T-helper 1 cell treated with Interleukin-12 subunit alpha and Interleukin-12 subunit beta and Interleukin-4 antibody, amounts not matched to agents 30 ng/mL and 1 ng/mL, for 36 hours (primary cell): ENCODE measurements at regions not wholly inside any gene's neighbourhood (a gene's known extent, or its start where the extent isn't known, plus 50 kb on each side); places are given as distances from the start of the nearest gene placed in this dataset.

Source experiments
- intact Hi-C: fragments of 100-400 bp; cut with micrococcal nuclease; formaldehyde crosslinking; loops from one replicate; pipeline ENCODE4 v1.15.1; 2024

DNA sequence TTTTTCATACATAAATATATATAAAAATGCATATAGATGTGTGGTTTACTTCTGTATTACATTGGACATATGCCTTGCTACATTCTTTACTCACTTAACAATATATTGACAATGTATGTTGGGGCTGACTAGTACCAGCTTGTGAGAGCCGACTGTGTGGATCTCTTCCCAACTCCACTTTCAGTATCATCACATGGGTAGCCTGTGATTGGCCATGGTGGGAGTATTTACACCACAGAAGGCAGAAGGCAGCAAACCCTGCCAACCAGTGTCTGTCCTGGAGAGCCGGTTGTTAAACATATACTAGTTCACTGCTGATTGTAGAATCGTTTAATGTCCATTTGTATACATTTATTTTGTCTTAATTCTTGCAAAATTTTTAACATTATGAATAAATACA lies 638.7 kb downstream of the DHX35 start:
- intact Hi-C loops = loop anchor here (5.0 kb wide), 1 partner anchor 881 kb away; no protein-coding TSS in a partner anchor

DNA sequence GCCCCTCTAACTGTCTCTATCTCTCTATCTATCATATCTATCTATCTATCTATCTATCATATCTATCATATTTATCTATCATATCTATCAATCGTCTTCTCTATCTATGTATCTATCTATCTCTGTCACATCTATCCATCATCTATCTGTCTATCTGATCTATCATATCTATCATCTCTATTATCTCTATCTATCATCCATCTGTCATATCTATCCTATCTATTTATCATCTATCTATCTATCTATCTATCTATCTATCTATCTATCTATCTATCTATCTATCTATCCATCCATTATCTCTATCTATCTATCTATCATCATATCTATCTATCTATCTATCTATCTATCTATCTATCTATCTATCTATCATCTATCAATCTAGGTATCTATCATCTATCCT lies 638.0 kb downstream of the DHX35 start:
- intact Hi-C loops = loop anchor here (5.0 kb wide), 1 partner anchor 882 kb away; no protein-coding TSS in a partner anchor

DNA sequence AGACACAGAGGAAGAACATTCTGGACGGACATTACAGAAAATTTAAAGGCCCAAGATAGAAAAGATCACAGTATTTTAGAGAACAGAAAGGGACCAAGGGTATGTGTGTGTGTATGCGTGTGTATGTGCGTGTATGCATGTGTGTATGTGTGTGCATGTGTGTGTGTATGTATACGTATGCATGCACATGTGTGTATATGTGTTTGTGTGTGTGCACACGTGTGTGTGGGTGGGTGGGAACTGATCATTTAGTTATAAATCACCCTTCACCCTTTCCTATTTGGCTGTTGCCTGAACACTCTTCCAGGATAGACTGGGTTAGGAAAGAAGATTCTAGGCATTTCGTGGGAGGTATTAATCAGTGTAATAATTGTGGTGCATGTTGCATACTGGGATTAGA lies 634.4 kb downstream of the DHX35 start:
- intact Hi-C loops = no loop called here

DNA sequence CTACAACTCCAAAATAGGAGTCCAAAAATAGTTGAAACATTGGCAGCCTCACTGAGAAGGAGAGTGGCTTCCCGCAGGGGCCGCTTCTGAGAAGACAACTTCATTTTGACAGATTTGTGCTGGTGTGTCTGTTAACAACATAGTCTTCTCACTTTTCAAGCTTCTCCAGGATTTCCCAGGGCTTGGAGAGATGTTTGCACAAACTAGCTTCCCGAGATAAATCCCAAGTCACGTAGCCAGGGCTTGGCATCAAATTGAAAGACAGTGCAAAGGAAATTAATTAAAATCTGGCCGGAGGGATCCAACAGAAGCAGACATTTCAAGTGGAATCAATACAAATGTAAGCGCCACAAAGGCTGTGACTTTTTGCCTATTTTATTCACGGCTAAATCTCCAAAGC lies 630.2 kb downstream of the DHX35 start:
- intact Hi-C loops = no loop called here

DNA sequence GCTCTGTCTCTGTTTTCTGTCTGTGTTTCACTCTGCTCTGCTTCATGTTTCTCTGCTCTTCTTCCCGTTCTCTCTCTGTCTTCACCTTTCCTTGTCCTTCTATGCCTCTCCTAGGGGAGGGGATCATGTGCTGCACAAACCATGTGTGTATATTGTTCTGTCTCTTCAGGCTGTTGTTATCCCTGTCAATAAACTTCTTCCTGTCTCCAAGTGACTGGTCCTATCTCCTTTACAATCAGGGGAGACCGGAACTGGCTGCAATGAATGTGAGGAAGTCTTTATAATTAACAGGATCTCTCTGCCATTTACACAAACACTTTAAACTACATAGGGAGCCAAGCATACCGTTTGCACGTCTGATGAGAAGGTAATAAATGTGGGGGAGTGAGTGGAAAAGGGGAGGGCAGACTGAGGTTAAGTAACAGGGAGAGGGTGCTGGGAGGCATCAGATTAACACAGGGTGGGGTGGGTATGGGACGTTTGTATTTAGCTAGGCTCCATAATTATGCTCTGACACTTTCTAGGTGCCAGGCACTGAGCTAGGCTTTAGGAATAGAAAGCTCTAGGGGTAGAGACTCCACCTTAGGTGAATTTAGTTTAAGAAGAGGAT lies 626.1 kb downstream of the DHX35 start:
- intact Hi-C loops = no loop called here

DNA sequence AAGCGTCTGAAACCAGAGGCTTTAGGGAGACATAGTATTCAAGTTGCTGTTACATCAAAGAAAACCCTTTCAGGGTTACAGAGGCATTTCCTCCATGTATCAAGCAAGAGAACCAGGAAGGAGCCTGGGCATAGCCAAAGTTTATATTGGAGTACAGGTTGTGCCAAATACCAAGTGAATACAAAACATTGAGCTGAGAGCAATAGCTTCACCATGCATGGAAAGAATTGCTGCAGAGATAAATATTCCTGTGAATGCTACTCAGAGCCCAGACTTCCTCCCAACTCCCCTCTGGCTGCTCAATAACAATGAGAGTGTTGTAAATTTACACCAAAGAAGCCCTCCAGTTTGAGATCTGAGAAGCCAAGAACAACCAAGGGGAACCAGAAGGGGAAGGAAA lies 618.9 kb downstream of the DHX35 start:
- intact Hi-C loops = no loop called here

DNA sequence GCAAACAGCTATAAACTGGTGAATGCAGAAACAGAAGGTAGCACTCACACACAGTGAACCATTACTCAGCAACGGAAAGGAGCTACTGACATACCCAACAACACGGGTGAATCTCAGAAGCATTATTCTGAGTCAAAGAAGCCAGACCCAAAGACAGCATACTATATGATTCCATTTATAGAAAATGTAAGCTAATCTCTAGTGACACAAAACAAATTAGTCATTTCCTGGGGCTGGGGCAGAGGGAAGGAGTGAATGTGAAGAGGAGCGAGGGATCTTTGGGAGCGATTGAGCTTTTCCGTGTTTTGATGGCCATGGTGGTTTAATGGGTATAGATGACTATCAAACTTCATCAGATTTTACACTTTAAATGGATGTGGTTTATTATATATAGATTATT lies 614.6 kb downstream of the DHX35 start:
- intact Hi-C loops = no loop called here

DNA sequence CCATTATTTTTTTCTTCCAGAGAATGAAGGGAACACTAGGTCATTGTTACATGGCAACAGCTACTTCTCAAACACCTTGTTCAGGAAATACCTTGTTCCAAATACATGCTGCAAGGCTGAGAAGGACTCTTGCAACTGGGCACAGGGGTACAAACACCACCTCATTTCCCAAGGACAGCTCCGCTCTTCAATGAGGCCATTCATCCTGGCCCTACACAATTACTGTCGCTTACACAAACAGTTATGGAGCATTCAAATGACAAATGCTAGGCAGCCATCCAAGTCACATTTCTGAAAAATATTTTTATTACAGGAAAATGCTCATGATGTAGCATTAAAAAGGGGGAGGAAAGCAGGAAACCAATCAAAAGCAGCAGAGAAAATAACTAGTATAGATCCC lies 611.9 kb downstream of the DHX35 start:
- intact Hi-C loops = no loop called here

DNA sequence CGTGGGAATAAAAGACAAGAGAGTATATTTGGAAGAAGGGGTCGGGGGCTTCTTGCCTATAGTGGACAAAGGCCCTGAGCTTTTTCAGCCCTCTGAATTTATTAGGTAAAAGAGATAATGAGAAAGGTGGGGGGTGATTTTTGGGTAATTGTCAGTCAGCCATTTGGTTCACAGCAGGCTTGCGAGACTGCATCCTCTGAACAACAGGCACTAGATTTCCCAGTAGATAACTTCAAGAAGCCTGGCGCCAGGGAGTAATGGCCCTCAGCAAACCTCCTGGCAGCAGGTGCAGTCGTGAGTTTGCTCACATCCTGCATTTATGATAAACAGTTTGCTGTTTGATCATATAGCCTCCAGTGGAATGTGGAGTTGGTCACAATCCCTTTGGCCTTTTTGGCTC lies 609.0 kb downstream of the DHX35 start:
- intact Hi-C loops = no loop called here

DNA sequence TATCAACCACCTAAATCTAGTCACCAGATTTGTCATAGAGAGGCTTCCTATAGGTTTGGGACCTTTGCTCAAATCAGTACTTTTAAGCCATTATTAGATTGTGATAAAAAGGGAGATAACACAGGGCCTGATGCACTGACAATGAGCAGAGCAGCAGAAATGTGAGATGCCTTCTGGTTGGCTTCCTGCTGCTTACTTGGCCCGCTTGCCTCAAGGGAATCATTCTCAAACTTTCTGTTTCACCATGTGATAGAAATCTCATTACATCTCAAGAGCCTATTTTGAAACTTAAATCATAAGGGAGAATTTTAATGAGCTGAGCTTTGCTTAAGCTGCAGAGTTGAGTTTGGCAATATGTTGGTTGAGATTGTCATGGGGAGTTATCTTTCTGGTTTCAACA lies 606.0 kb downstream of the DHX35 start:
- intact Hi-C loops = no loop called here

DNA sequence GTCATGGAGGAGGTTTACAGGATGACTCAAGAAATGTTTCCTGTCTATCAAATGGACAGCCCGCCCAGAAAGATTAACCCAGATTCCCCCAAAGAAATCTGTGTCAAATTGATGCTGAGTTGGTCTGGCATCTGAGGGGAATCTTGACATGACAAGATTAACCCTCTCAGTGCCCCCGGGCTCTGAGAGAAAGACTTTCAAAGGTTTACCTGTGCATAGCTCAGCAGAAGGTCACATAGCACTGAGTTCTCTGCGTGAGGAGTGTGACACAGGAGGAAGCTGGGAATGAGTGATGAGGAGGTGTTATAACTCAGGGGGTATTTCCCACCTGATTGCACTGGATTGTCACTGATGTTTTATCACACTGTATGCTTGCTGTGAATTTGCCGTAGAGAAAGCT lies 601.2 kb downstream of the DHX35 start:
- intact Hi-C loops = no loop called here

DNA sequence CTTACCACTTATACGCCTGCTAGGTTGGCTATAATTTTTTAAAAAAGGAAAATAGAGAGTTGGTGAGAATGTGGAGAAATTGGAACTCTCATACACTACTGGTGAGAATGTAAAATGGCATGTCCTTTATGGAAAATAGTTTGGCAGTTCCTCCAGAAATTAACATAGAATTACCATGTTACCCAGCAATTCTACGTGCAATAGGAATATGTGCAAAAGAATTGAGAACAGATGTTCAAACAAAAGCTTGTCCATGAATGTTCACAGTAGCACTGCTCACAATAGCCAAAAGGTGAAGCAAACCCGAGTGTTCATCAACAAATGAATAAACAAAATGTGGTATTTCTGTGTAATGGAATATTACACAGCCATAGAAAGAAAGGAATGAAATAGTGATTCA lies 592.2 kb downstream of the DHX35 start:
- intact Hi-C loops = no loop called here

DNA sequence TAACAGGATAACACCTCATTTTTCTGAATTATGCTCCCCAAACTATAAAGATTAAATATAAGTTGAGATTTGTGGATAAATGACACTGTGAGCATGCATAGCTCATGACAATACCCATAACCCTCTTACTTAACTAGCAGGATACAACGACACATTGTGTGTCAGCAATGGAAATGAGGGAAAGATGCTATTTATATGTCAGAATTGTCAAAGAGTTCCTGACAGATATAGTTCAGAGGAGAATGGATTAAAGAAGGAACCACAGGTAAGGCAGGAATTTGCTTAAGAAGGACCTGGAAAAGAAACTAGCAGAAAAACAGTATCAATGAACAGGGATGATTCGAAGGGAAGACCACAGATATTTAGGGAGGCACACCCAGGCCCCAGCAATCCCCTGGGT lies 591.0 kb downstream of the DHX35 start:
- intact Hi-C loops = no loop called here

DNA sequence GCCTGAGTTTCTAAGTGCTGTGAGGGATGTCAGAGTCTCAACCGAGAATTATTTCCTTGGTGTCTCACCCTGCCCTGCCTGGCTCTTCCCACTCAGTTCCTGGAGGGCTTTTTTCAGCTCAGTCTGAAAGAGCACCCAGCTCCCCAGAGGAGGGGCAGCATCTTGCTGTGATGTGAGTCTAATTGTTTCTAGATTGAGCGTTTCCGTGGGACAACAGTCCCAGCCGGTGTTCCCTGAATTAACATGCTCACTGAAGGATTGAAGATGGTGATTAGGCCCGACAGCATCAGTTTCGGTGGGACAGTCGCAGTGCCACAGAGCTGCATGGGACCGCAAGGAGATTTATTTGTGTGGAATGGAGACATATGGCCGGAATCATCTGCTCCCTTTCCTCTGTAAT lies 587.6 kb downstream of the DHX35 start:
- intact Hi-C loops = no loop called here

DNA sequence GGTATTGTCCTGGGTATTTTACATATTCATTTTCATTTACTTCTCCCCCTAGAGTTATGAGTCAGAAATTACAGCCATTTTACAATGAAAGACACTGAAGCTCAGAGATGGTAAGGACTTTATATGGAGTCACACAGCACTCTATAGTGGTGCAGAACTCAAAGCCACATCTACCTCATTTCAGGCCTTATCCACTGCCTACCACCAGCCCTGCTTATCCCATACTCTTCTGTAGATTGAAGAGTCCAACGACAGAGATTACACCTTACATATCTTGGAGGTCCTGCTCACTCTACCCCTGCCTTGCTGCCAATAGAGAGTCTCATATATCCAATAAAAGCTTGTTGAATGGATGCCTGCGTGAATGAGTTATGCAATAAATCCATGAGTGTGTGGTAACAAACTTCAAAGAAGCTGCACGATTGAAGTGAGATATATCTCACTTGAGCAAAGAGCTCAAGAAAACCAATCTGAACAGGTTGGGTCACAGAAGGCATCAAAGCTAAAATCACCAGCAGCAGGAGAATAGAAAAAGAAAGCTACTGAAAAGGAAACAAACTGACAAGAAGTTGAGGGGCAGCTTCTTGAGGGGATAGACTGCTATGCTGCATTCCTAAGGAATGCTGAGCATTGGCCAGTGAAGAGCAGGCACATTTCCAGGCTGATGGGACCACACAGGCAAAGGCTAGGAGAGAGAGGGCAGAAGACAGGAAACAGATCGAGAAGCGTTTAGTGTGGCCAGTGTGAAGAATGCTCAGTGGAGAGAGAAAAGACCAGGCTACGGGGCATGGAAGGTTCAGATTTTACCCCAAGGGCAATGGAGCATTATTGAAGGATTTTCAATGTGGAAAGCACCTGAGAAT lies 585.6 kb downstream of the DHX35 start:
- intact Hi-C loops = no loop called here

DNA sequence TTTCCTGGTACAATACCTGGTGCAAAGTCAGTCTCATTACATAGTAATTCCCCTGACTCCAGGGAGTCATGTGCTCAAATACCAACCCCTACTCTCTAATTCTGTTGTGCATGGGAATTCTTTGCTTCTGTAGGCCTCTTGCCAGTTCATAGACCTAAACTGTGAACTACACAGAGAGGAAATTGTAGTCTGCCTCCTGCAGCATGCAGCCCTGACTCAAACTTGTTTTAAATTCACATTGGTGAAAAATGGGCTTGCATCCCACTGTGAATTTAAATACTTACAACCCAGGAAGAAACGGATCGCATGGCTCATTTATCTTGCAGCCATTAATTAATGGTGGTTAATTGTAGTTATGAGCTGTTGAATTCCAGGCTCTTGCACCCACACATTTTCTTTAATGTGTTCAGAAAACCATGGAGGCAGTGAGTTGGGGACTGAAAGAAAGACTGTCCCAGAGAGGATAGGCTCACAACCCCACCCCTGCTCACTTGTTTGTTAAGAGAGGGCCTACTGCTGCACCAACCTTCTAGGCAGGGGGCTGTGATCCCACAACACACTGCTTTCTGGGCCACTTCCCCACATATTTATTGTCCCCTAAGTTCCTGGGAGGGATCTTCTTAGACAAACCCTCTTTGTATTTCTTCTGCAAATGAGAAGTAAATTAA lies 579.1 kb downstream of the DHX35 start:
- intact Hi-C loops = no loop called here

DNA sequence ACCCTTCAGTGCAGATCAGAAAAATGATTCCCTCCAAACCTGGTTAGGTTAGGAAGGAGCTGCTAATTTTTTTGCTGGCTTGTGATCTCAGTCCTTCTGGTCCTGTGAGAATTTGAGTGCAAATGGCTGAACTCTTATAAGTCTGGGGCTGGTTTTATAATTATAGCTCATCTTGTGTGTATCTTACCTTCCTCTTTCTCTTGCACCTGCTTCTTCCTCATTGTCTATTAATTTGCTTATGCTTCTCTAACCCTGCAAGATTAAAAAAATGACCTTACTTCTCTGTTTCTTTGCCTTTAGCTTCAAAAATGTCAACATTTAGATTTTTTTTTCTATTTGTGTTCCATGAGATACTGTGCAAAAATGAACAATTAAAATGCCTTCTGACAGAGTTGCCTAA lies 576.2 kb downstream of the DHX35 start:
- intact Hi-C loops = no loop called here

DNA sequence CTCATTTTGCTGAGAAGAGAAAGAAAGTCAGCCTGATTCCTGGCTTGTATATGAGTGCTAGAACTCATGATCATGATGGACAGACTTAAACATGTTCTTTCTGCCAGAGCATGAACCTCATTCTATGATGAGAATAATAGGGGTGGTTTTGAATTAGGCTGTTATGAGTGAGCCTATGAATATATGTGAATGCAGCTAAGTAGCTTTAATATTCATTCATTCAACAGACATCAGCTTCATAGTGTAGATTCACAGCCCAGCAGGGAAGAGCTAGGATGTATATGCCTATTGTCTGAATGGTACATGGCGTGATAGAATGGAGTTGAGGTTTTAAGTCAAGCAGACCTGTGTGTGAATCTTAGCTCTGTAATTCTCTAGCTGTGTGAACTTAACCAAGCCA lies 573.2 kb downstream of the DHX35 start:
- intact Hi-C loops = no loop called here

DNA sequence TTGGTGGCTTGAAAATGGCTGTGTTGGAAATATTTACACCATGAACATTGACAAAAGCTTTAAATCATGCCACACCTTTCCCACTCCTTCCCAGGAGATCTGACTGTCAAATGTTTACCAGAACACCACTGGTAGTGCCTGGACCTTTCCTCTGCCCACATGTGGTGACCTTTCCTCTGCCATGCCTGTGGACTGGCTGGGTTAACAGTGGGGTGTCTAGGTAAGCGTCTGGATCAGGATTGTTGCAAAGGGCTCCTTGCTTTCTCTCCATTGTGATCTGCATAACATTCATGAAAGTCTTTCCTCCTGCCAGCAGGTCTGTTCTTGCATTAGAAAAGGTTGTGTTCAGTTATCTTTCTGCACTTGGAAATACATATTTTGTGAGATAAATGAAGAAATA lies 572.7 kb downstream of the DHX35 start:
- intact Hi-C loops = no loop called here

DNA sequence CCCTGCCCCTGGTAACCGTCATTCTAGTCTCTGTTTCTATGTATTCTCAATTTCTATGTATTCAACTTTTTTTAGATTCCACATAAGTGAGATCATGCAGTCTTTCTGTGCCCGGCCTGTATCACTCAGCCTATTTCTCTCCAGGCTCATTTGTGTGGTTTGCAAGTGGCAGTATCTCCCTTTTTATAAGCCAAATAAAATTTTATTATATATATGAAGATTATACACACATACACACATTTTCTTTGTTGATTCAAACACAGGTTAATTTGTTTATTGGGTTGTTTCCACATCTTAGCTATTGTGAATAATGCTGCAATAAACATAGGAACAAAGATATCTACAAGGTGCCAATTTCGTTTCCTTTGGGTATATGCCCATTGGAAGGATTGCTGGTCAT lies 571.7 kb downstream of the DHX35 start:
- intact Hi-C loops = no loop called here

DNA sequence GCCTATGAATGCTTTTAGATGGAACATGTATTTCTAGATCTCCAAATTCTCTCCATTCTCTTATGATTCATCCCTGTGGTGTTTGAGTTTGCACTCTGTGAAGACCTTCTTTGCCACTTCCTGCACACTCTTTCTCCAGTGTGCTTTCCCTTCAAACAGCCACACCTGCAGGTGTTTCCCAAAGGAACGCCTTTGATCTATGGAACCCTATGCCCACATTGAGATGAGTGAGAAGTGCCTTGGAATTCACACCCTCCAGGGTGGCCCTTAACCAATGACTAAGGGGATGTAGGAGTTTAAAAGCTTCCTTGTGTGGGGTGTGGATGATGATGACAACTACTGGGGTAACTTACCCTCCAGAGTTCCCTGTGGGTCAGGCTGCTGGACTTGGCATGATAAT lies 570.1 kb downstream of the DHX35 start:
- intact Hi-C loops = no loop called here

DNA sequence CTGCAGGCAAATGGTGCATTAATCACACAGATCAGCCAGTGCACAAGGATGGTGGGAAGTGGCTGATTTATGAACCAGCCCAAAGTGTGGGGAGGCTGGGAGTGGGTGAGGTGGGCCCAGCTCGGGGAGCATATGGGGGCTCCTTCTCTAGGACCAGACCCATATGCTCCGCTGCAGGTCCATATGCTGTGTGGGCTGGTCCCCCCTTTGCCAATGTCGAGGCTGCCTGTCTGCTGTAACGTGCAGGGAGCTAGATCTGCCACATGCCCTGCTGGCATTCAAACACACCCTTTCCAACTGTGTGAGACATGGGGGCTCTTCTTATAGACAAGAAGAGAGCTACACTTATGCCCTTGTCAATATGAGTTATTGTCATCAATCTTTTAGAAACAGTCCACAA lies 566.3 kb downstream of the DHX35 start:
- intact Hi-C loops = no loop called here
